ENCODE measurements at regions not wholly inside any gene's neighbourhood (a gene's known extent, or its start where the extent isn't known, plus 50 kb on each side); places are given as distances from the start of the nearest gene placed in this dataset.

GRCh38 chr3:181660337-181660736 is 51.4 kb upstream of the SOX2 start:
- no peak for DNase-seq (ENCODE audit: low read depth, low spot score)

- DNase-seq (ENCODE audit: low read depth, low spot score), result no peak
Observed at GRCh38 chr3:181637456-181637855, 74.3 kb upstream of the SOX2 start.

DNA sequence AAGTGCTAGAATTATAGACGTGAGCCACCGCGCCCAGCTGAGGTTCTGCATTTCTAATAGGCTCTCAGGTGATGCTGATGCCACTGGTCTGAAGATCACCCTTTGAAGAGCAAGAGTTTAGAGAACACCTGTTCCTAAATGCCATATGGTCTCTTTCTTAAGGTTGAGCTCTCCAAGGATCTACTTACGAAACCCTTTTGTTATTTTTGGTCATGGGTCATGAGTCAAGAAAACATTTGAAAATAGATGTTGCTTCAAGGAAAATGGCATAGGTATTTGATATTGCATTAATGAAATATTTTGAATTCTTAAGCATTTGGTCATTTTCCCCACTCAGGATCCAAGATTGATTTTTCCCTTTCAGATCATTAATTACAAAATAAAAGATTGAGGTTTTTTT is 74.7 kb upstream of the SOX2 start:
- DNase-seq (ENCODE audit: low read depth, low spot score), result no peak

- no peak for DNase-seq (ENCODE audit: low read depth, low spot score)
Observed at GRCh38 chr3:181635141-181635540, 76.6 kb upstream of the SOX2 start.

DNA sequence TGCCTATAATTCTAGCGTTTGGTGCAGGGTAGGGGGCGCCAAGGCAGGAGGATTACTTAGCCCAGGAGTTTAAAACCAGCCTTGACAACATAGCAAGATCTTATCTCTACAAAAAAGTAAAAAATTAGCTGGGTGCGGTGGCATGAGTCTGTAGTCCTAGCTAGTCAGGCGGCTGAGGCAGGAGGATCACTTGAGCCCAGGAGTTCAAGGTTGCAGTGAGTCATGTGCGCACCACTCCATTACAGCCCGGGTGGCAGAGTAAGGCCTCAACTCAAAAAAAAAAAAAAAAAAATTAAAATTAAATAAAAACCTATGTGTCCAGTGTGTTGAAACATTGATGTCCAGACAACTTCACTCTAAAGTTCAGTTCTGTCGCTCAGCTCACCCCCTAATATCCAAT is 78.2 kb upstream of the SOX2 start:
- DNase-seq (ENCODE audit: low read depth, low spot score), result no peak

DNA sequence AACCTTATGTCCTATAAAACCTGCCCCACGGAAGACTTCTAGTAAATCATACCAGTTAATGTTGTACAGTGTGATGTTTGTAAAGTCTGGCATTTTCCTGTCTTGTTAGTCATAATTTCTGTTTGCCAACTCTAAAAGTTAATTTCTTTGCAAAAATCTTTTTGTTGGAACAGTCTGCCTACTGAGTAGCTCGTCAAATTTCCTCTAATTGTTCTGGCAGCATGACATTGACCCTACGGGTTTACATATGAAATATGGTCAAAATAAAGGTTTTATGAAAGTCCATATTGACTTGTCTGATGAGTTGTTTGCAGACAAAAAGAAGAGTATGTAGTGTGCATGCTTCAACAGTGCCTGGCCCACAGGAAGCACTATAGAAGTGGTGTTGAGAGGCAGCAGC is 79.8 kb upstream of the SOX2 start:
- no peak for DNase-seq (ENCODE audit: low read depth, low spot score)

DNA sequence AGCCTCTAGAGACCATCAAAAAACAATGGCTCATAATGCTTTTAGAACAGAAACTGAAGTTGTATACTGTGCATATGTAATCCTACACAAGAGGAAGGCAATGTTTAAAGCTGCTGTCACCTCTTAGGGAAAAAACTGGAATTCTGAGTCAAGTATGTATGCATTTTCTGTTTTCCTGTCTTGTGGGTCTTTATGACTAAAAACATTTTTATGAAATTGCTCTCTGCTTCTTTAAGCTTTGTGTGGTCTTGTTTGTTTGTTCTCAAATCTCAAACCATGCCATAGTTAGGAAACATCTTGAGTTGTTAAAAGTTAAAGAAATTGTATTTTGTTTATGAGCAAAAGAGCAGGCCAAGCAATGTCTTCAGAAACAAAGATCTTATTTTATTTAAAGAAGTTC is 80.9 kb upstream of the SOX2 start:
- no peak for DNase-seq (ENCODE audit: low read depth, low spot score)

GRCh38 chr3:181629711-181630110 is 82.0 kb upstream of the SOX2 start:
- no peak for DNase-seq (ENCODE audit: low read depth, low spot score)

GRCh38 chr3:181629029-181629428 is 82.7 kb upstream of the SOX2 start:
- no peak for DNase-seq (ENCODE audit: low read depth, low spot score)

- DNase-seq (ENCODE audit: low read depth, low spot score), result no peak
Observed at GRCh38 chr3:181628384-181628783, 83.3 kb upstream of the SOX2 start.

DNA sequence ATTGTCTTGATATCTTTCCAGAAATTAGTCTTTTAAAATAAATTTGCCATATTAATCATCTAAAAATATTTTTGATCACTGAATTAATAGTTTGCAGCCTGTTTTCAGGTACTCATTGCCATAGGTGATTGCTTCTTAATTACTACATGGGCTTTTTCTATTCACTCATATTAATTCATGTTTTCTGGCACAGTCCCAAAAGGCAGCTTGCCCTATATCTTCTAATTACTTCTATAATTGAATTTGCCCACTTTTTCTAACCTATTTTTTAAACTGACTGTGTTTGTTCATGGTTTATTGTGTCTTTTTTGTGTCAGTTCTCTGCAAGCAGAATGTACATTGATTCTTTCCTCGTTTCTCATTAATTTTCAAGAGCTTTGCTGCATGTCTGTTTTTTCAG is 85.7 kb upstream of the SOX2 start:
- DNase-seq (ENCODE audit: low read depth, low spot score), result no peak

GRCh38 chr3:181623924-181624694 is 87.6 kb upstream of the SOX2 start:
- DNase-seq (ENCODE audit: low read depth, low spot score), result no peak

- no peak for DNase-seq (ENCODE audit: low read depth, low spot score)
Observed at GRCh38 chr3:181622365-181622764, 89.4 kb upstream of the SOX2 start.

DNA sequence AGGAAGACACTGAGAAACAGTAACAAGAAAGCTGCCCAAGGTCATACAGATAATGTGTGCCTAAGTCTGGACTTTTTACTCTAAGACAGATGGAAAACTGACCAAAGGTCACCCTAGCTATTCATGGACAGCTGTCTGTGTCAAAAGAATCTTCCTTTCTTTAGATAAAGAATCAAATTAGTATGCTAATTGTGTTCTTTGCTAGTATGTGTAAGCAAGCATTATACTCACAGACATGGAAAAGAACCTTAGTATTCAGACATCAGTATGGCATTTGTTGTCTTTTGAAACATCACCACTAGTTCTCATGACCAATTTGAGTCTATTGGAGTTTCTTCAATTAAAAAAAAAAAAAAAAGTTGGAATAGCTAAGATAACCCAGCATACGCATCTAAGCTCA is 91.8 kb upstream of the SOX2 start:
- DNase-seq (ENCODE audit: low read depth, low spot score), result no peak

- DNase-seq (ENCODE audit: low read depth, low spot score), result no peak
Observed at GRCh38 chr3:181618260-181618659, 93.5 kb upstream of the SOX2 start.

DNA sequence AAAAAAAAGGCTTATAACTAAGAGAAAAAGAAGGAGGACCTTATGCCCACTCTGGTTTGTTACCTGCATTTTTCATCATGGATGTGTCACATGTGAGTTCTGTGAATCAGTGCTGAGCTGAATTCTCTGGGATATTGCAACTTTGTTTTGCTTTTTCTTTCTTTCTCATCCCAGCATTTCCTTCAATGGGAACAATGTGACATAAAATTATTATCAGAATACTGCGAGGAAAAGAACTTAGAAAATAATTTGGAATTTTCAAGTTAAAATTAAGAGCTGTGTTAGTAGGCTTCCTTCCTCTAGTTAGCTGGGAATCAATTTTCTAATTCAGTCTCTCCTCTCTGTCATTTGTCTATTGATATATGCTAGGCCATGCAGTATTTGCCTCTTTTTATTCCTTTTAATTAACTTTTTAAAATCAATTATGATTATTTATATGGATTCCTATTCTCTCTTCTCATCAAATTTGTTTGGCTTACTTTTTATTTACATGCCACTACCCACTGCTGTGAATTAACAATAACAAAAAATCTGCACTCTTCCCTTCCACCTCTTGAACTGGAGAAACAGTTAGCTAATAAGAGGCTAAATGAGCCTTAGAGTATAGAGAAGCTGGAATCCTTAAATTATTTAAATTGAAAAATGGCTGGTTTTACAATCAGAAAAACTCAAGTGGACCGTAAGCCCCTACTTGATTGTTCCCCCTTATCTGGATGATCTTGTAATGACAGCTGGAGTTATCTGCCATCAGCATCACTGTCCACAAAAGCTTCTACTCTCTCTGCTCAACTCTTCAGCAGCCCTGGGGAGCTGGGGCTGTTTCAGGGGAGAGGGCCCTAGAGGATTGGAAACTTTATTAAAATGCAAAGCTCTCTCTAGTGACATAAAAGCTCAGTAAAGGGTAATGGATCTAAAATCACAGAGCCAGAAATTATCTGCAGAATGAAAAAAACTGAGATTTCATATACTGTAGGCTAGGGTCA is 95.3 kb upstream of the SOX2 start:
- no peak for DNase-seq (ENCODE audit: low read depth, low spot score)

- no peak for DNase-seq (ENCODE audit: low read depth, low spot score)
Observed at GRCh38 chr3:181615666-181616065, 96.1 kb upstream of the SOX2 start.

GRCh38 chr3:181614878-181615277 is 96.8 kb upstream of the SOX2 start:
- no peak for DNase-seq (ENCODE audit: low read depth, low spot score)

DNA sequence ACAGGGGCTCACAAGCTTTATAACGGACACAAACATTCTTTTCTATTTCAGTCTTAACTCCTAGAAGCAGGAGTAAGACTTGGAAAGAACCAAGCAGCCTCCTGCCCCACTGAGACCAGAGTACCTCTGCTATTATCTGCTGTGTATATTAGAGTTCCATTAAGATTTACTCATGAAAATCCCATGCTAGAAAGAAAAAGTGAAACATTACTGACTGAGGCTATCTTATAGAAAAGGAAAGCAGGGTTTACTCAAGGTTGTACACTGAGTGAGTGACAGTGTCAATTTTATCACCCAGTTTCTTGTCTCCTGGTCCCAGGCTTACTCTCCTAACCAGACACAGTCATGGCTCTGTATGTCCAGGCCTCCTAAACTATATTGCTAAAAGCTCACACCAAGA is 97.9 kb upstream of the SOX2 start:
- DNase-seq (ENCODE audit: low read depth, low spot score), result no peak

- no peak for DNase-seq (ENCODE audit: low read depth, low spot score)
Observed at GRCh38 chr3:181613191-181613590, 98.5 kb upstream of the SOX2 start.

DNA sequence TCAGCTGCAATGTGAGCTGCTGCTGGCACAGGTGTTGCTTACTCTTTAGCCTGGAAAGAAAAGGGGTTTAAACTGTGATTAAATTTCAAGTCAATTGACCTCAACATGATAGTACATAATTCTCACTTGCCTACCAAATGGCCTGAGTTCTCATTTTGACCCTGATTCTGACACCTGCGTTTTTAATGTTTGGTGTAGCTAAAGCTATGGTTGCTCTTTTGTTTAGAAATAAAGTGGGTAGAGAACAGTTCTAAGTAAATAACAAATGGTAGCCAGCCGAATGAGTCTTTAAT is 100.8 kb upstream of the SOX2 start:
- DNase-seq (ENCODE audit: low read depth, low spot score), result no peak

DNA sequence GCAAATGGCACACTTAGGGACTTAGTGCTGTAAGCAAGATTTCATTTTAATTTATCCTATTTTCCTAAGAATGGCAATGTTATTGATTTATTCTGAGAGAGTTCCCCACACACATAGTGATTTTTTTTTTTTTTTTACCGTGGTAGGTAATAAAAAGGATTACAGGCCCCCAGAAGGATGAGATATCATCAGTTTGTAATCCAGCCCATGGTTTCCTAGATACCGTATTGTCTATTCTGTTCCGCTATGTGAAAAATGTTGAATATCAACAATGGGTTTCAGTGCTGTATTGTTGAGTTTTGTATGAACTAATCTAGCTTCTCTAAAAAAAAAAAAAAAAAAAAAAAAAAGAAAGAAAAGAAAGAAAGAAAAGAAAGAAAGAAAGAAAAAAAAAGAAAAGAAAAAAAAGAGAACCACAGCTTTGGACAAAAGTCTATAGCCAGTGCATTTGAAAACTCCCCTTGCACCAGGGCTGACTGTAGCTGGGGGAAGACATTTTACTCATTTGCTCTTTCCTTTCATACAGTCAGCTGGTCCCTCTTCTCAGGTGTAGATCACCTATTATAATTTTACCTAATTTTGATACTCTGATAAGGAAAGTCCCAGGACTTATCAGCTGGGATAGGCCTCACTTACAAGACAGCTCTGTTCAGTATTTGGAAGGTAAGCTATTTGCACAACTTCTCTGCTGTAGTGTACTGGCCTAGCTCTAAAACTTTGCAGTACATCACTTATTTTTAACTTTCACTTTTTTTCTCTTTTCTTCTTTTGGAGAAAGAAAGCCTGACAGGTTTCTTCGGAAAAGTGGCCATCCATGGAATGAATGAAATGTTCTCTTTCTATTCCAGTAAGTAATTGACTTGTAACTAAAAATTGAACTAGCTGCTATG is 101.4 kb upstream of the SOX2 start:
- peak; percentile 33 for DNase-seq (ENCODE audit: low read depth, low spot score)

Data from iPS DF 19.7 (cell line).